GM18502 (cell line): ENCODE measurements at regions not wholly inside any gene's neighbourhood (a gene's known extent, or its start where the extent isn't known, plus 50 kb on each side); places are given as distances from the start of the nearest gene placed in this dataset.
"Not testable (repeated sequence)": the region's sequence is repeated elsewhere in the genome, so short reads cannot be mapped to it uniquely, and the experiment has no call there.

ENCODE experiments used
- ATAC-seq: cut with Tn5 transposase; IDR thresholded peaks from one replicate; pipeline ENCODE4 v1.9.1; 2021; ENCODE audit warnings: mild to moderate bottlenecking; ENCODE audit not compliant: unreplicated experiment, poor library complexity

GRCh38 chr3:158882445-158882844 lies 80.6 kb downstream of the MFSD1 start:
- no peak for ATAC-seq

- no peak for ATAC-seq
Observed at GRCh38 chr3:158896729-158897128, 94.9 kb downstream of the MFSD1 start.

DNA sequence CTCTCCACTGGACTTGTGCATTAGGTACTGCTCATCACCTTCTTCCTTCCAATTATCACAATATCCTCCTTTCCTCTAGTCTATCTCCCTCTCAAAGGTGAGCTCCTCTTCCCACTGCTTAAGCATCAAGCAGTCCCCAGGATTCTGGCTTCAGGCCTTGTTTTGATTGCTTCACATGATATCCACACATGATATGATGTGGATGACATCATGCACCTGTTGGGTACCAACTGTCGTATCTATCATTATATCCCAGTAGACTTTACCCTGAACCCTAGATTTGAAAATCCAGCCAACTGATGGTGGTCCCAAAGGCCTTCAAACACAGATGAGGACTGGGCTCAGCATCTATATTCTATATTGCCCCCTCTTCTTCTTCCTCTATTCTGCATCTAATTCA lies 104.9 kb downstream of the MFSD1 start:
- no peak for ATAC-seq

DNA sequence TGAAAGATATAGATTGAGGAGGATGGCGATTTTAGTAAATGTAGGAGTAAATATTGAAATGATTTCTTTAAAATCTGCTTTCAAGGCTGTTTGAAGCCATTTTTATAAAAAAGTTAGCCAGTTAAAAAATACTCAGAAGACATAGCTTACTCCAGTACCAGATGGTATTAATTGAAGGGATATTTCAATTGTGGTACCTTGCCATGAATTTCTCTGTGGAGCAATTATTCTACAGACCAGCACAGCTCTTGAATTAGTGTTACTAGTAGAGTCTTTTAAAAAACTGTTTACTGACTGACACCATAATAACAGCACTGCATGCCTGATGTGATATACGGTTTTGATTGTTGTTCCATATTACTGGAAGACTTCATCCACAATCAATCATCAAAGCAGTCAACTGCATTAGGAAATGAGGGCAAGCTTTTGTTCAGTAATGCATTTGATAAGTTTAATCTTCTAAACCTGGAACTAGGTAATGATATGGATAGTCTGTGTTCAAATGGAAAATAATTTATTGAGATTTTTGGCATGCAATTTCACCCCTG lies 106.4 kb downstream of the MFSD1 start:
- no peak for ATAC-seq

DNA sequence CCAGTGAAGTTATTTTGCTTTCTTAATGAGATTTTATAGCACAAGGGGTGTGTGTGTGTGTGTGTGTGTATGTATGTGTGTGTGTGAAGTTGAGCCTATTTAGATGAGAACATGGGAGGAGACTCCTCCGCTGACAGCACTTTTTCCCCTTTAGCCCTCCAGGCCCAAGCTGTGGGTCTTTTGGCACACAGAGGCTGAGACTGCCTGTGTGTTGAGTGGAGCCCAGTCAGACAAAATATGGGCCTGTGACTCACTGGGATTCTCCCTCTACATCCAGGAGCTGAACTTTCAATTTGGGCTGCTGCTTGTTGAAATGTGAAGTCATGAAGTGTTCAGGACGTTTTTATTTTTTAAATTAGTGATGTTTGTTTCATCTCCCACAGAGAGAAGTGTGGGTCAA lies 108.0 kb downstream of the MFSD1 start:
- ATAC-seq: no peak

GRCh38 chr3:158911586-158911985 lies 109.7 kb downstream of the MFSD1 start:
- ATAC-seq: no peak

DNA sequence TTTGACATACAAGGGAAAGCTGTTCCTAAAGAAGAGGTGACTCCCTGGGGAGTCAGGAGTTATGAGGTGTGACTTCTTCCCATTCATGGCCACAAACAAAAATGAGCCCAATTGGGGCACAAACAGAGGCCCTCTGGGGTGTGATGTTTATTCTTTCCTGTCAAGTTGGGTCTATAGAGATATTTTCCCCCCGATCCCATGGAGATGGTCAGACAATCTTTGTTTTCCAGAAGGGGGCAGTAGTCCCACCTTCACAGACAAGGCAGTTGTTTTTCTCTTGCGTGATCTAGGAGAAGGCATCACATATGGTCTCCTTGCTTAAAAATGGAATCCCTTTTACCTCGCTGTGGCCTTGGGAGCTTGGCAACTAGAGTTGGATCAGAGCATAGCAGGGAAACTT lies 110.3 kb downstream of the MFSD1 start:
- ATAC-seq: no peak

DNA sequence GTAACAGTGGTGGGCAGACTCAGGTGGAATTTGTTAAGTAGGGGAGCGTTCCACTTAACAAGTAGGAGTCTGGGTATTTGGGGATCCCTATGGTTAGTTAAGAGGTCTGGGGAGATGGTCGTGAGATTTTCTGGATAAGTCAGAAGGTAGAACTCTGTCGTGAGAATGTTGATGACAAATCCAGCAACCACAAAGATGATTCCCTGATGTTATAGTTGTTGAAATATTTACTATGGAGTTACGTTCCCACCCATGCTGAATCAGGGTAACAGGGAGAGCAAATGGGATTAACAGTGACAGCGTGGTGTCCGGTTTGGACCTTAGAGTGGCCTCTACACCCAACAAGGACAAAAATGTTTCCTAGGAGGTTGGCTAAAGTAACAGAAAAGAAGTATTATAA lies 110.8 kb downstream of the MFSD1 start:
- no peak for ATAC-seq

DNA sequence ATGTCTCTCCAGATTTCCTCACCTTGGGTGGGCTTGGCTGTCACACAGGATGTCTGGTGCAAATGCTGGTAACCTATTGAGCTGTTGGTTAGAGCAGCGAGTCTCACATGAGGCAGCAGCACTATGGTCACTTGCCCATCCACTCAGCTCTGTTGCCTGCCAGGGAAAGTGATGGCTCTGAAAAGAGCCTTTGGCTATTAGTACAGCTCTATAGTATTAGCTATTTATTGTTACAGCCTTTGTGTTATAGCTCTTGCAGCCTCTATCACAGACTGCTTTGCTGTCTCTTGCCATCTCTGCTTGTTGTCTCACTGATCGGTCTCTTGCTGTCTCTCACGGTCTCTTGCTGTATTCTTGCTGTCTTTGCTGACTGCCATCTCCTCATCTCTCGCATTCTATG lies 114.3 kb downstream of the MFSD1 start:
- ATAC-seq: no peak

- ATAC-seq: peak; percentile 93
Observed at GRCh38 chr3:158918008-158918407, 116.2 kb downstream of the MFSD1 start.

- no peak for ATAC-seq
Observed at GRCh38 chr3:158918451-158918850, 116.6 kb downstream of the MFSD1 start.

GRCh38 chr3:158920371-158920770 lies 118.5 kb downstream of the MFSD1 start:
- ATAC-seq: no peak

GRCh38 chr3:158925021-158925420 lies 123.2 kb downstream of the MFSD1 start:
- ATAC-seq: no peak

GRCh38 chr3:158925828-158926494 lies 124.1 kb downstream of the MFSD1 start:
- ATAC-seq: no peak

DNA sequence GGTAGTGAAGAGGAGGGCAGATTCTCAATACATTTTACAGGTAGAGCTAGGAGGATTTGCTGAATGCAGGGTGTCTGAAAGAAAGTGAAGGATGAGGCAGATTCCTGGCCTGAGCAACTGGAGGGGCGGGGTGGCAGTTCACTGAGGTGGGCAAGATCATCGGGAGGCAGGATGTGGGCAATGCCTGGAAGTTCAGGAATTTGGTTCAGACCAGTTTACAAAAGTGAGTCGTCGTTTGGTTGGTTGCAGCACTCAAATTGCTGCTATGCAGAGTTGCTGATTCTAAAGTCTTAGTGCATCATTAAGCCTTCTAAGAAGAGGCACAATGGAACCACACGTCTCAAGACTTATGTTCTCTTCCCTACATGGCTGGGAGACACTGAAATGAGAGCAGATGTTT lies 134.0 kb downstream of the MFSD1 start:
- no peak for ATAC-seq

- no peak for ATAC-seq
Observed at GRCh38 chr3:158936530-158937113, 134.8 kb downstream of the MFSD1 start.

- ATAC-seq: no peak
Observed at GRCh38 chr3:158950178-158950901, 148.5 kb downstream of the MFSD1 start.

DNA sequence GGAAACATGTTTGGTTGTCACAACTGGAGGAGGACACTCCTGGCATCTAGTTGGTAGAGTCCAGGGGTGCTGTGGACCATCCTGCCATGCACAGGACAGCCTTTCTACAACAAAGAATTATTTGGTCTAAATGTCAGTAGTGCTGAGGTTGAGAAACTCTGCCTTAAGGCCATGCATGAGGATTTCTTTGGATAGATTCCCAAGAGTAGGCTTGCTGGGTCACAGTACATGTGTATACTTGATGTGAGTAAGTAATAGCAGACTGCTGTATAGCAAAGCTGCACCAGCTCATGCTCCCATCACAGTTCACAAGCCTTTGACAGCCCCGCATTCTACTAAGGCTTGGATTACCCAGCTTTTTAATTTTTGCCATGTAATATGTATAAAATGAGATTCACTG lies 151.3 kb downstream of the MFSD1 start:
- no peak for ATAC-seq

GRCh38 chr3:158954420-158954819 lies 152.6 kb downstream of the MFSD1 start:
- no peak for ATAC-seq

DNA sequence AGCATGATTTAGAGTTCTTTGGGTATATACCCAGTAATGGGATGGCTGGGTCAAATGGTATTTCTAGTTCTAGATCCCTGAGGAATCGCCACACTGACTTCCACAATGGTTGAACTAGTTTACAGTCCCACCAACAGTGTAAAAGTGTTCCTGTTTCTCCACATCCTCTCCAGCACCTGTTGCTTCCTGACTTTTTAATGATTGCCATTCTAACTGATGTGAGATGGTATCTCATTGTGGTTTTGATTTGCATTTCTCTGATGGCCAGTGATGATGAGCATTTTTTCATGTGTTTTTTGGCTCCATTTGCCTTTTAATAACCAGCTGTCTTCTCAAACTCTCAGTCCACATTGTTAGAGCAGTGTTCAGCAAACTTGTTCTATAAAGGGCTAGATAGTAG lies 155.9 kb downstream of the MFSD1 start:
- not testable (repeated sequence) for ATAC-seq

DNA sequence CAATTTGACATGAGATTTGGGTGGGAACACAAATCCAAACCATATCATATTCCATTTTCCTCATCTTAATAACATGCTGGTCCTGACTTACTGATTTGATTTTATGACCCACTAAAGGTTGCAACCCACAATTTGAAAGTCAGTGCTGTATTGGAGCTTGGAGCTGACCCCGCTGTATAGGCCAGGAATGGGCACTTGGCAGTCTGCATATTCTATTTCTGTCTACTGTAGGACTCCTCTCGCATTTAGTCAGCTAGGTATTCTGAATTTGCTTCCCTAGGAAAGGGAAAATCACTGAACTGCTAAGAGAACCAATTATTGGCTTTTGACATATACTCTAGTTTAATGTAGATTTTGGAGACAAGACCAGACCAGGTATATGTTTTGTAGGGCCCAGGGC lies 157.0 kb downstream of the MFSD1 start:
- no peak for ATAC-seq
